ENCODE measurements at regions not wholly inside any gene's neighbourhood (a gene's known extent, or its start where the extent isn't known, plus 50 kb on each side); places are given as distances from the start of the nearest gene placed in this dataset.

DNA sequence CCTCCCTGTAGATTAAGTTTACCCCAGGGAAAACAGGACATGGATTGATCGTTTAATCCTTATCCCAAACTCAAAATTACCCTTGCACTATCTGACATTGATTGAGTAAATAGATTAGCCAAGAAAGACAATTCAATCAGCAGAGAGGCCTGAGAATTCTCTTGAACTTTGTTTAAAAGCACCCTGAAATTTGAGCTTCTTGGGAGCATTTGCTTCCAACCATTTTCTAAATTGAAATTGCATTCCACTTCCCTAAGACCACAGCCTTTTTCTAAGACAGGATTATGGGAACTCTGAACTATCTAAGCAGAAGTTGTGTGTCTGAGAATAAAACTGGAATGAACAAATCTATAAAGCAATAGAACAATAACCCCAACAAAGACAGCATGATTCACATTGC is 76.6 kb upstream of the TNRC6A start:
- TF ChIP-seq, protein P1, sequence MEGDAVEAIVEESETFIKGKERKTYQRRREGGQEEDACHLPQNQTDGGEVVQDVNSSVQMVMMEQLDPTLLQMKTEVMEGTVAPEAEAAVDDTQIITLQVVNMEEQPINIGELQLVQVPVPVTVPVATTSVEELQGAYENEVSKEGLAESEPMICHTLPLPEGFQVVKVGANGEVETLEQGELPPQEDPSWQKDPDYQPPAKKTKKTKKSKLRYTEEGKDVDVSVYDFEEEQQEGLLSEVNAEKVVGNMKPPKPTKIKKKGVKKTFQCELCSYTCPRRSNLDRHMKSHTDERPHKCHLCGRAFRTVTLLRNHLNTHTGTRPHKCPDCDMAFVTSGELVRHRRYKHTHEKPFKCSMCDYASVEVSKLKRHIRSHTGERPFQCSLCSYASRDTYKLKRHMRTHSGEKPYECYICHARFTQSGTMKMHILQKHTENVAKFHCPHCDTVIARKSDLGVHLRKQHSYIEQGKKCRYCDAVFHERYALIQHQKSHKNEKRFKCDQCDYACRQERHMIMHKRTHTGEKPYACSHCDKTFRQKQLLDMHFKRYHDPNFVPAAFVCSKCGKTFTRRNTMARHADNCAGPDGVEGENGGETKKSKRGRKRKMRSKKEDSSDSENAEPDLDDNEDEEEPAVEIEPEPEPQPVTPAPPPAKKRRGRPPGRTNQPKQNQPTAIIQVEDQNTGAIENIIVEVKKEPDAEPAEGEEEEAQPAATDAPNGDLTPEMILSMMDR (IDR thresholded peaks at IDR 0.05): no peak
- no peak for TF ChIP-seq POLR2A (IDR thresholded peaks at IDR 0.05)

All from vagina (tissue), 2 donors.